GM10266 (cell line): ENCODE measurements at regions not wholly inside any gene's neighbourhood (a gene's known extent, or its start where the extent isn't known, plus 50 kb on each side); places are given as distances from the start of the nearest gene placed in this dataset.

Source experiments
- DNase-seq: peaks from one replicate; pipeline ENCODE4 v3.0.0; 2012; ENCODE audit errors: extremely low spot score
- CTCF ChIP-seq: IDR thresholded peaks from 2 replicates; pipeline ENCODE4 v1.5.1; 2012; ENCODE audit warnings: mild to moderate bottlenecking, low read depth; ENCODE audit not compliant: control insufficient read depth, insufficient read depth; ENCODE audit errors: missing control alignments

- DNase-seq, result no peak
- no peak for TF ChIP-seq CTCF
Observed at GRCh38 chr2:120539424-120539936, 193.5 kb downstream of the INHBB start.

- DNase-seq, result no peak
- no peak for TF ChIP-seq CTCF
Observed at GRCh38 chr2:120539937-120540718, 194.2 kb downstream of the INHBB start.

GRCh38 chr2:120540719-120541552 lies 194.7 kb upstream of the GLI2 start:
- no peak for DNase-seq
- TF ChIP-seq CTCF, result no peak

- no peak for DNase-seq
- no peak for TF ChIP-seq CTCF
Observed at GRCh38 chr2:120541553-120541932, 194.1 kb upstream of the GLI2 start.

GRCh38 chr2:120541972-120542670 lies 193.5 kb upstream of the GLI2 start:
- DNase-seq, result no peak
- TF ChIP-seq CTCF, result no peak

- no peak for DNase-seq
- no peak for TF ChIP-seq CTCF
Observed at GRCh38 chr2:120542911-120543527, 192.6 kb upstream of the GLI2 start.
